22Rv1 (cell line): ENCODE measurements at regions not wholly inside any gene's neighbourhood (a gene's known extent, or its start where the extent isn't known, plus 50 kb on each side); places are given as distances from the start of the nearest gene placed in this dataset.
"Not testable (repeated sequence)": the region's sequence is repeated elsewhere in the genome, so short reads cannot be mapped to it uniquely, and the experiment has no call there.

ENCODE experiments used
- CTCF ChIP-seq: fragments of 450-650 bp; IDR thresholded peaks from 2 replicates; pipeline ENCODE4 v1.5.1; 2017; ENCODE audit warnings: mild to moderate bottlenecking
- ZFX ChIP-seq: fragments of 450-650 bp; IDR thresholded peaks from 2 replicates; pipeline ENCODE4 v1.6.1; 2017; ENCODE audit warnings: antibody characterized with exemption, borderline replicate concordance

GRCh38 chr11:87494026-87494425, 456.3 kb downstream of the TMEM135 start:
- TF ChIP-seq CTCF, ZFX: not testable (repeated sequence)
